Activated CD4-positive, alpha-beta T cell treated with anti-CD3 and anti-CD28 coated beads, Interleukin-2, Interleukin-6, amounts not matched to agents 100 ng/mL and 50 ng/mL, durations not matched to agents 16 hours and 8 hours (primary cell): ENCODE measurements at regions not wholly inside any gene's neighbourhood (a gene's known extent, or its start where the extent isn't known, plus 50 kb on each side); places are given as distances from the start of the nearest gene placed in this dataset.
"Not testable (repeated sequence)": the region's sequence is repeated elsewhere in the genome, so short reads cannot be mapped to it uniquely, and the experiment has no call there.

Experiments used
- DNase-seq: peaks from one replicate; pipeline ENCODE4 v3.0.0-alpha.2; 2020

- DNase-seq = no peak
Measured at GRCh38 chr6:125549202-125549884, 200.1 kb upstream of the HEY2 start.

- DNase-seq = no peak
Measured at GRCh38 chr6:125550892-125551291, 198.5 kb upstream of the HEY2 start.

DNA sequence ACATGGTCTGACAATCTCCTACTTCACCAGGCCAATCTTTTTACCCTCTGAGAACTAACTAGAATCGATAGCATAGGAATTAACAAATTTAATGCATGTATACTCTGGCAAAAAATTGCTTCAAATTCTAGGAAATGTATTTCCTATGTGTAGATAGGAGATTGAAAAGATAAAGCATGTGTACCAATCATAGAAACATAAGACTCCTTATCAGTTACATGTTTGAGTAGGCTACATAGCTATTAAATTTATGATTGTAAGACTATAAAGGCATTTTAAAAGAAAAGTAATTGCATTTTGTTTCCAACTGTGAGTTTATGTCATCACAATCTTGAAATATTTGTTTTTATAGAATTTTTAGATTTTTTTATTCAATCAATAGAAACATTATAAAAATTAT is 196.6 kb upstream of the HEY2 start:
- DNase-seq = no peak

- no peak for DNase-seq
Measured at GRCh38 chr6:125554456-125554855, 195.0 kb upstream of the HEY2 start.

DNA sequence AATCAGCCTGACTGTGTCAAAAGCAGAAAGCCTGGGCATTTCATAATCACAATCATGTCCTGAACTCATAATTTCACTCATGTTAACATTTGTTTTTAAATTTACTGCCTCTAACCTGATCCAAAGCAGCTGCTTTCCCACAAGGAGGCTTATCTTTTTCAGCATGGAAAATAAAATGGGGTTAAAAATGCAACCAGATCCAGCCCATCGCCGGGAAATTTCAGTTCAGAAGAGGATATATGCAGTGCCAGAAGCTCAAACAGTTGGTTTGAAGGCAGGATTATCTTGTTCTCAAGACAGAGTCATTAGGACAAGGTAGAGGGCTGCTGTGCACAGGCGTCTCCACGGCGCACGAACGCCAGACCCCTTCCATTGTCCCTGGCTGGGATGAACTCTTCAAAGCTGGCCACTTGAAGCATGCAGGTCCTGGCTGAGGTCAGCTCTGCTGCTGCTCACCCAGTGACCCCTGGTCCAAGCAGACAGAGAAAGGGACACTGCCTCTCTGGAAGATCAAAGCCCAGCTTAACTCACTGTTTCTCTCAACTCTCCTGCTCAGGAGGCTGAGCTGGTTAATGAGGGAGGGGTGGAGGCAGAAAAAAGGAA is 191.1 kb upstream of the HEY2 start:
- no peak for DNase-seq

- no peak for DNase-seq
Measured at GRCh38 chr6:125558907-125559306, 190.5 kb upstream of the HEY2 start.

GRCh38 chr6:125562156-125562555 is 187.3 kb upstream of the HEY2 start:
- no peak for DNase-seq

- no peak for DNase-seq
Measured at GRCh38 chr6:125564941-125565340, 184.5 kb upstream of the HEY2 start.

- DNase-seq = no peak
Measured at GRCh38 chr6:125567407-125567806, 182.0 kb upstream of the HEY2 start.

DNA sequence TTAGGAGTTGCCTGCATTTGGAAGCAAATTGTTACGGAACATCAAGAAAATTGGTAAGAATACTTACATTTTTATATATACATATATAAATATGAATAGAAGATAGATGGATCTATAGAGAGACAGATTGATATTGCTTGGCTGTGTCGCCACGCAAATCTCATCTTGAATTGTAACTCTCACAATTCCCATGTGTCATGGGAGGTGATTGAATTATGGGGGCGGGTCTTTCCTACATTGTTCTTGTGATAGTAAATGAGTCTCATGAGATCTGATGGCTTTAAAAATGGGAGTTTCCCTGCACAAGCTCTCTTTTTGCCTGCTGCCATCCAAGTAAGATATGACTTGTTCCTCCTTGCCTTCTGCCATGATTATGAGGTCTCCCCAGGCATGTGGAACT is 180.8 kb upstream of the HEY2 start:
- no peak for DNase-seq

- no peak for DNase-seq
Measured at GRCh38 chr6:125570526-125570925, 178.9 kb upstream of the HEY2 start.

- no peak for DNase-seq
Measured at GRCh38 chr6:125571207-125571755, 178.2 kb upstream of the HEY2 start.

DNA sequence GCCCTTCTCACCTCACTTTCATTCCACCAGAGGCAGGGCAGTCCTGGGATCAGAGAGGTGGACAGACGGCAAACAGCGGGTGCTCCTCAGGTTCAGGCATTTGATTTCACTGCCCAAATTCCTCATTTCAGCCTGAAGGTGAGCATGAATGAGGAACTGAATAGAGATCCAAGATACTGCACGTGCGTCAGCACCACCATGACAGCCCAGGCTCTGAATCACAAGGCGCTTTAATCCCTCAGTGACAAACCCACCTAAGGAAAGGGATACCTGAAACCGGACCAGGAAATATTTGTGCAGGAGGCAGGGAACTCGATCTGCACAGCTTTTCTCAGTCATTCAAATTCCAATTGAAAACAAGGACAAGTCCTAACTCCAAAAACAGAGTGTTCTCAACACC is 174.8 kb upstream of the HEY2 start:
- no peak for DNase-seq

GRCh38 chr6:125577124-125577662 is 172.2 kb upstream of the HEY2 start:
- DNase-seq = no peak

DNA sequence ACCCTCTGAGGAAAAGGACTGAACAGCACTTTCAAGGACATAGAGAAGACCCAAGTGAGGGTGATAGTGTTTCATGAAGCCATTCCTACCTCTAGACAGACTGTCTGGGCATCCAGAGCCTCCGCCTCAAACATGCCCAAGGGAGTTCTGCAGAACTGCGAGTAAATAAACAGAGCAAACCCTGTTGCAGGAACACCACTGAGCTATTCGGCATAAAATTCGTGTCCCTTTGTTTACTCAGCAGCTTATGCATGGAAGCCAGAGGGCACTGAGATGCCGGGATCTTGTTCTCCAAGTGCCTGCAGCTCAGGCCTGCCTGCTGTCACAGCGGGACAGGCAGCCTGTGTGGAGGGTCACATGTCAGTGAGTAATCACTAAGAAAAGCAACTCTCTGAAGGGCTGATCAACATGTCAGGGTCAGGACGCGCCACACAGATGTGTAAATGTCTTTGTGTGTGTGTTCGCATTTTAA is 164.9 kb upstream of the HEY2 start:
- DNase-seq = no peak

DNA sequence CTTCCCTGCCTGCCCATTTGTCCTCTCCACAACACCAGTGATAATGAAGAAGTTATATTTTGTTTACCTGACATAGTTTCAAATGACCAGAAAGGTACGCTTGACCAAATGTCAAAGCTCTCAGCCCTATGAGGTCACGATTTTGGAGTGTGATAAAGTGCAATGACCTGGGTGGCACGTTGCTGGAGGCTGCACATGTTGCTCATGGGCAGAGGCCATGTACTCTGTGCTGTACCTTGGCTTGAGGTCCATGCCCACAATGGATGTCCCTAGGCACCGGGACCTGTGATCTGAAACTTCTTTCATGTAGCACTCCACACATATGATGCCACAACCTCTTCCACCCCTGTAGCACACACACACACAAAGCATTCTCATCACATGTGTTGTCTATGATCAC is 164.0 kb upstream of the HEY2 start:
- DNase-seq = no peak

- DNase-seq = no peak
Measured at GRCh38 chr6:125586074-125586473, 163.4 kb upstream of the HEY2 start.

DNA sequence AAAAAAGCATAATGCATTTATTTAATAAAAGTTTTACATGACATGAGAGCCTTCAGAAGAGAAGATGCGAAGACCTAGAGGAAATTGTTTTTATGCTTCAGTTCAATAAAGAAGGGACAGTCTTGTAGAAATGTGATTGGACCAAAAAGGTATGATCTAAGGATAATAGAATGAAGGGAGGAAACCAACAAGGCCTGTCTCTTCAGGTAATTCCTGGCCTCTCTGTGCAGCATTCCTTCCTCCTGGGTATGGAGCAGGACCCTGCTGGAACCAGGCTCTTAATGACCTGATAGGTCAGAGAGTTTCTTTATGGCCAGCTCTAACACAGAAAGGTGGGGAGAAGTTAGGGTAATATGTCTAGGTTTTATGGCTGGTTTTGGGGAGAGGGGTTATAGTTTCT is 162.8 kb upstream of the HEY2 start:
- DNase-seq = no peak

- no peak for DNase-seq
Measured at GRCh38 chr6:125587666-125588632, 161.5 kb upstream of the HEY2 start.

- not testable (repeated sequence) for DNase-seq
Measured at GRCh38 chr6:125591796-125592195, 157.6 kb upstream of the HEY2 start.

- DNase-seq = no peak
Measured at GRCh38 chr6:125593746-125594145, 155.7 kb upstream of the HEY2 start.

GRCh38 chr6:125596020-125596419 is 153.4 kb upstream of the HEY2 start:
- no peak for DNase-seq
